Vagina (tissue), 2 donors: ENCODE measurements at regions not wholly inside any gene's neighbourhood (a gene's known extent, or its start where the extent isn't known, plus 50 kb on each side); places are given as distances from the start of the nearest gene placed in this dataset.

Source experiments
- DNase-seq, 2 donors: peaks; one replicate each; pipeline ENCODE4 v3.0.0-alpha.2; 2017; ENCODE audit errors: extremely low spot score in 2 of 2
- H3K27ac ChIP-seq: fragments of 200-600 bp; sonication (generic); one replicate; pipeline ENCODE4 v1.5.1; 2019
- H3K27me3 ChIP-seq: fragments of 200-600 bp; sonication (generic); one replicate; pipeline ENCODE4 v1.5.1; 2019
- H3K36me3 ChIP-seq, 2 donors: fragments of 200-600 bp; sonication (generic); one replicate each; pipeline ENCODE4 v1.5.1; 2017 to 2019
- H3K4me1 ChIP-seq: fragments of 200-600 bp; sonication (generic); one replicate; pipeline ENCODE4 v1.5.1; 2019
- H3K4me3 ChIP-seq, 2 donors: fragments of 200-600 bp; sonication (generic); 1 replicate in 1 of 2; 2 replicates in 1 of 2; pipeline ENCODE4 v1.5.1; 2016 to 2019
- H3K9me3 ChIP-seq: fragments of 200-600 bp; sonication (generic); one replicate; pipeline ENCODE4 v1.5.1; 2019
- POLR2A ChIP-seq, 2 donors: fragments of 450-650 bp; IDR thresholded peaks; one replicate each; pipeline ENCODE4 v1.6.1; 2017; ENCODE audit warnings: antibody characterized with exemption in 2 of 2, mild to moderate bottlenecking in 2 of 2, moderate library complexity in 2 of 2
- POLR2AphosphoS5 ChIP-seq, 2 donors: sonication (generic); formaldehyde crosslinking; IDR thresholded peaks; one replicate each; pipeline ENCODE4 v1.9.0; 2017; ENCODE audit warnings: antibody characterized with exemption in 2 of 2, mild to moderate bottlenecking in 2 of 2, low read depth in 1 of 2; ENCODE audit not compliant: insufficient read depth in 1 of 2
- intact Hi-C: fragments of 100-400 bp; cut with DNase I; formaldehyde crosslinking; loops from one replicate; pipeline ENCODE4 v1.15.1; 2023
- TF ChIP-seq, protein P1 (sequence below), 3 experiments: fragments of 450-650 bp in 2 of 3; fragments of 200-600 bp in 1 of 3; sonication (generic) in 1 of 3; IDR thresholded peaks; one replicate each; pipeline ENCODE4 v1.5.1; 2017 to 2019; ENCODE audit warnings: antibody characterized with exemption in 3 of 3, mild to moderate bottlenecking in 2 of 3, moderate library complexity in 2 of 3

GRCh38 chr2:236888794-236889780 lies 196.6 kb upstream of the COPS8 start:
- no peaks in the 10 kb centered on the region for H3K36me3 ChIP-seq
- H3K27ac ChIP-seq: peak overlapping the region; percentile 78
- H3K4me1 ChIP-seq: peaks cover 20% of the 10 kb centered on the region

DNA sequence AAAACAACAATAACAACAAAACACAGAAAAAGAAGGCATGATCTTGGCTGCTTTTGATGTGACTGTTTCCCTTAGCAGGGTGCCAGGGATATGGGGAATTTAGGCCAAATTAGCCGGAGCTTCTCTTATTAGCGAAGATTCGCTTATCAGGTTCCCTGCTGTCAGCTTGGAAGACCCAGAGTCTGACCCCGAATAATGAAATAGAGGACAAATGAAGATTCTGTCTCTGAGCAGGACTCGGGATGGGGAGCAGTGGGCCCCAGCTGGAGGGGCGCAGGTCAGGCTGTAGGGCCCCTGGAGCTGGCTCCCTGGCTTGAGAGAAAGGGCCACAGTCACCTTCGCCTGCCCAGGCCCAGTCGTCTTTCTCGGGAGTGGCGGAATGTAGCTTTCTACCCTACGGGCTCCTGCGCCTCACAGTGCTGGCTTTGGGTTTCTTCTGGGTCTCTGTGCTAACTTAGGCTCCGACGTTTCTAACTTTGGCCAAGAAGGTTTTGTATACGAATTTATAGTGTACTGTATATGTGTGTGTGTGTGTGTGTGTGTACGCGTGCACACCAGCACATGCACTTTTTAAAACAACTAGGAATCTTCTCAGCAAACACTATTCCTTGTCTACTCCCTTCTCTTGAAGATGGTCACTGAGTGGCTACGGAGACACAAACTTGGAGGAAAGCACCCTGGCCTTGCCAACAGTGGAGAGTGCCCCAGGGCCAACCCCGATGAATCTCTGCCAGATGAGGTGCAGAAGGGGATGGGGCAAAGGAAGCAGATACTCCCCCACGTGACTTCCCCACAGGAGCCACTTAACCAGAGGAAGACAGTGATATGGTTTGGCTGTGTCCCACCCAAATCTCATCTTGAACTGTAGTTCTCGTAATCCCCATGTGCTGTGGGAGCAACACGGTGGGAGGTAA lies 195.6 kb upstream of the COPS8 start:
- intact Hi-C loops: no loop called here
- H3K27ac ChIP-seq: no peak overlapping the region
- no peaks in the 10 kb centered on the region for H3K36me3 ChIP-seq
- TF ChIP-seq POLR2A (IDR thresholded peaks at IDR 0.05) (no peak), POLR2AphosphoS5 (IDR thresholded peaks at IDR 0.05; ENCODE audit: insufficient read depth in 1 of 2, low read depth in 1 of 2) (no peak)
- TF ChIP-seq, protein P1, sequence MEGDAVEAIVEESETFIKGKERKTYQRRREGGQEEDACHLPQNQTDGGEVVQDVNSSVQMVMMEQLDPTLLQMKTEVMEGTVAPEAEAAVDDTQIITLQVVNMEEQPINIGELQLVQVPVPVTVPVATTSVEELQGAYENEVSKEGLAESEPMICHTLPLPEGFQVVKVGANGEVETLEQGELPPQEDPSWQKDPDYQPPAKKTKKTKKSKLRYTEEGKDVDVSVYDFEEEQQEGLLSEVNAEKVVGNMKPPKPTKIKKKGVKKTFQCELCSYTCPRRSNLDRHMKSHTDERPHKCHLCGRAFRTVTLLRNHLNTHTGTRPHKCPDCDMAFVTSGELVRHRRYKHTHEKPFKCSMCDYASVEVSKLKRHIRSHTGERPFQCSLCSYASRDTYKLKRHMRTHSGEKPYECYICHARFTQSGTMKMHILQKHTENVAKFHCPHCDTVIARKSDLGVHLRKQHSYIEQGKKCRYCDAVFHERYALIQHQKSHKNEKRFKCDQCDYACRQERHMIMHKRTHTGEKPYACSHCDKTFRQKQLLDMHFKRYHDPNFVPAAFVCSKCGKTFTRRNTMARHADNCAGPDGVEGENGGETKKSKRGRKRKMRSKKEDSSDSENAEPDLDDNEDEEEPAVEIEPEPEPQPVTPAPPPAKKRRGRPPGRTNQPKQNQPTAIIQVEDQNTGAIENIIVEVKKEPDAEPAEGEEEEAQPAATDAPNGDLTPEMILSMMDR (IDR thresholded peaks at IDR 0.05): no peak
- no peaks in the 10 kb centered on the region for H3K9me3 ChIP-seq
- no peaks in the 10 kb centered on the region for H3K27me3 ChIP-seq
- H3K4me1 ChIP-seq: peaks cover 20% of the 10 kb centered on the region
- no peak overlapping the region for H3K4me3 ChIP-seq
- DNase-seq: peak in 1 of 2 donors; percentile 79

More at GRCh38 chr2:236888794-236889780, 196.6 kb upstream of the COPS8 start:
- no peak overlapping the region for H3K4me3 ChIP-seq
- TF ChIP-seq POLR2A (IDR thresholded peaks at IDR 0.05): no peak
- TF ChIP-seq POLR2AphosphoS5 (IDR thresholded peaks at IDR 0.05; ENCODE audit: insufficient read depth in 1 of 2, low read depth in 1 of 2): no peak
- TF ChIP-seq, protein P1 (IDR thresholded peaks at IDR 0.05): no peak
- H3K27me3 ChIP-seq: no peaks in the 10 kb centered on the region
- no peak for DNase-seq
- intact Hi-C loops: no loop called here
- H3K9me3 ChIP-seq: no peaks in the 10 kb centered on the region

DNA sequence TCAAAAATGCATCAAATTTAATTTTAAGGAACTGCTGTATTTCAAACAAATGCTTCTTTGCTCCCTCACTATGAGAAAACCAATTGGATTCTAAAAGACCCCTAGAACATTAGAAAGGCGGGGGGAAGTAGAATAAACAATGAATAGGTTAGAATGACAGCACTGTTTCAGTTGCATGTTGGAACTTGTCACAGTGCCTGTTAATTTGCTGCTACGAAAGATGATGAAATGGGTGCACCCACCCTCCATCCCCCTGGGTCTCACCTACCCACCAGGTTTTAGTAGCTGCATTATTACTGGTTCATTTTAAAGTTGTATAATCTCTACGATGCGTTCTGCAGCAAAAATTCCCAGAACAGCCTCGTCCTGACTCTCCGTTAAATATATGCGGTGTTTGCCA lies 193.0 kb upstream of the COPS8 start:
- H3K4me1 ChIP-seq: peaks cover 15% of the 10 kb centered on the region
- no peaks in the 10 kb centered on the region for H3K36me3 ChIP-seq
- H3K27ac ChIP-seq: no peak overlapping the region
- TF ChIP-seq POLR2AphosphoS5 (IDR thresholded peaks at IDR 0.05; ENCODE audit: insufficient read depth in 1 of 2, low read depth in 1 of 2) (no peak), POLR2A (IDR thresholded peaks at IDR 0.05) (no peak)
- TF ChIP-seq, protein P1 (IDR thresholded peaks at IDR 0.05): no peak
- H3K27me3 ChIP-seq: no peaks in the 10 kb centered on the region
- H3K4me3 ChIP-seq: no peak overlapping the region
- no peak for DNase-seq
- H3K9me3 ChIP-seq: no peaks in the 10 kb centered on the region
- intact Hi-C loops: no loop called here

GRCh38 chr2:236894791-236895190 lies 190.9 kb upstream of the COPS8 start:
- Histone ChIP-seq H3K27me3 (no peaks in the 10 kb centered on the region), H3K9me3 (no peaks in the 10 kb centered on the region), H3K4me3 (no peak overlapping the region), H3K27ac (no peak overlapping the region), H3K4me1 (no peaks in the 10 kb centered on the region), H3K36me3 (no peaks in the 10 kb centered on the region)
- TF ChIP-seq POLR2AphosphoS5 (IDR thresholded peaks at IDR 0.05; ENCODE audit: insufficient read depth in 1 of 2, low read depth in 1 of 2): no peak
- no peak for TF ChIP-seq POLR2A (IDR thresholded peaks at IDR 0.05)
- TF ChIP-seq, protein P1 (IDR thresholded peaks at IDR 0.05): no peak
- intact Hi-C loops: no loop called here
- no peak for DNase-seq
